HepG2 (cell line): ENCODE measurements at regions not wholly inside any gene's neighbourhood (a gene's known extent, or its start where the extent isn't known, plus 50 kb on each side); places are given as distances from the start of the nearest gene placed in this dataset.

ENCODE experiments used
- ATAC-seq: fragments of 200-7000 bp; cut with Tn5 transposase; 3 replicates; pipeline ENCODE4 v1.9.1; 2020; ENCODE audit warnings: mild to moderate bottlenecking, moderate library complexity
- BruUV-seq: library from RNA; stranded (reverse); fragments of 400-500 nt; replicated peaks from 2 replicates; lab custom pipeline; 2021; lab: Mats Ljungman, UMichigan
- CTCF ChIA-PET: fragments of 300-600 bp; formaldehyde crosslinking; extraction: SDS; loops from one replicate; lab custom pipeline; 2021; ENCODE audit warnings: low total read pairs, inconsistent platforms, low intra/inter-chr PET ratio; lab: Yijun Ruan, JAX
- POLR2A ChIA-PET: fragments of 350-600 bp; sonication (Branson Sonifier 250); formaldehyde crosslinking; loops from one replicate; lab custom pipeline; 2020; ENCODE audit warnings: antibody characterized with exemption, inconsistent platforms; lab: Yijun Ruan, JAX
- DNase-seq: peaks from one replicate; pipeline ENCODE4 v3.0.0-alpha.2; 2015; ENCODE audit warnings: low spot score
- FAIRE-seq: peaks from 3 replicates; lab custom pipeline; 2011; peaks lifted over from hg19 to GRCh38; lab: Jason Lieb, UNC
- H2AFZ ChIP-seq: one replicate; pipeline ENCODE4 v1.6.1; 2011; ENCODE audit warnings: low read length, inconsistent platforms
- H3K27ac ChIP-seq: fragments of 300-600 bp; 3 replicates; pipeline ENCODE4 v1.8.0; 2011; ENCODE audit warnings: mixed run types, mild to moderate bottlenecking, mixed read lengths, low read length, inconsistent platforms; ENCODE audit not compliant: insufficient read depth; ENCODE audit errors: extremely low read length
- H3K27me3 ChIP-seq, 2 experiments: fragments of 200-600 bp in 1 of 2; 2 replicates in 1 of 2; 3 replicates in 1 of 2; pipeline versions ENCODE4 v1.6.0 to v1.8.0; 2011; ENCODE audit warnings: low read length in 2 of 2, mild to moderate bottlenecking in 2 of 2, moderate library complexity in 2 of 2, inconsistent platforms in 1 of 2; ENCODE audit not compliant: insufficient read depth in 2 of 2, control insufficient read depth in 1 of 2
- H3K36me3 ChIP-seq, 2 experiments: fragments of 200-600 bp in 1 of 2; replicated peaks in 1 of 2; 2 replicates in 1 of 2; 3 replicates in 1 of 2; pipeline versions ENCODE4 v1.5.1 to v1.8.0; 2011; ENCODE audit warnings: low read length in 2 of 2, inconsistent platforms in 1 of 2; ENCODE audit not compliant: insufficient read depth in 2 of 2, control insufficient read depth in 1 of 2
- H3K4me1 ChIP-seq: 2 replicates; pipeline ENCODE4 v1.5.1; 2012; ENCODE audit warnings: low read length, inconsistent platforms; ENCODE audit not compliant: insufficient read depth
- H3K4me2 ChIP-seq: 2 replicates; pipeline ENCODE4 v1.6.0; 2011; ENCODE audit warnings: low read depth, low read length, inconsistent platforms
- H3K4me3 ChIP-seq, 3 experiments: fragments of 200-600 bp in 1 of 3; sonication (generic), shearing (Covaris generic) in 1 of 3; replicated peaks in 1 of 3; 2 replicates each; pipeline ENCODE4 v1.5.1; 2011 to 2016; ENCODE audit warnings: low read length in 3 of 3, inconsistent platforms in 2 of 3, low read depth in 2 of 3, mild to moderate bottlenecking in 2 of 3, control low read depth in 1 of 3, mixed read lengths in 1 of 3; ENCODE audit not compliant: insufficient read depth in 1 of 3
- H3K79me2 ChIP-seq: one replicate; pipeline ENCODE4 v1.6.1; 2011; ENCODE audit warnings: low read length, inconsistent platforms; ENCODE audit not compliant: insufficient read depth
- H3K9ac ChIP-seq: 2 replicates; pipeline ENCODE4 v1.6.0; 2011; ENCODE audit warnings: mild to moderate bottlenecking, low read depth, low read length, inconsistent platforms; ENCODE audit not compliant: insufficient read depth
- H3K9me3 ChIP-seq: 2 replicates; pipeline ENCODE4 v1.5.1; 2012; ENCODE audit warnings: mild to moderate bottlenecking, low read length
- H4K20me1 ChIP-seq: 2 replicates; pipeline ENCODE4 v1.6.0; 2011; ENCODE audit warnings: inconsistent platforms, mild to moderate bottlenecking, low read length, moderate library complexity; ENCODE audit not compliant: insufficient read depth
- LRRFIP1 ChIP-seq: sonication (generic); formaldehyde crosslinking; conservative IDR thresholded peaks from 2 replicates; pipeline ENCODE4 v1.4.0; 2020; ENCODE audit warnings: missing genetic modification reagents
- NFRKB ChIP-seq: fragments of 450-650 bp; IDR thresholded peaks from 2 replicates; pipeline ENCODE4 v1.6.1; 2017
- PTBP1 ChIP-seq: fragments of 200-400 bp; formaldehyde crosslinking; IDR thresholded peaks from 2 replicates; pipeline ENCODE4 v1.6.1; 2018; ENCODE audit warnings: low read length, low read depth; ENCODE audit not compliant: poor library complexity, severe bottlenecking
- SOX5 ChIP-seq: IDR thresholded peaks from 2 replicates; pipeline ENCODE4 v1.6.1; 2016; ENCODE audit warnings: borderline replicate concordance
- SP140L ChIP-seq: sonication (generic); formaldehyde crosslinking; IDR thresholded peaks from 2 replicates; pipeline ENCODE4 v1.4.0; 2020; ENCODE audit warnings: missing genetic modification reagents, borderline replicate concordance
- SUZ12 ChIP-seq: fragments of 150-350 bp; IDR thresholded peaks from 2 replicates; pipeline ENCODE4 v1.6.1; 2014; ENCODE audit warnings: low read depth, low read length
- ZNF788 ChIP-seq: sonication (generic); formaldehyde crosslinking; IDR thresholded peaks from 2 replicates; pipeline ENCODE4 v1.5.0; 2020; ENCODE audit warnings: mild to moderate bottlenecking, missing genetic modification reagents, borderline replicate concordance
- WGBS: methylation state at CpG from one replicate; pipeline ENCODE4 v1.1.6; 2017; ENCODE audit warnings: low lambda C conversion rate; 5-methylcytosine and 5-hydroxymethylcytosine counted together
- in situ Hi-C: cut with HindIII; loops from 2 replicates; pipeline ENCODE4 v1.10.0; 2017; ENCODE audit warnings: low pct_unique_long_range_greater_than_20kb; ENCODE audit not compliant: extremely low pct_ligation_motif_present
- intact Hi-C: fragments of 100-400 bp; cut with micrococcal nuclease; formaldehyde crosslinking; loops from one replicate; pipeline ENCODE4 v1.10.0; 2022; ENCODE audit not compliant: unreplicated experiment
- TF ChIP-seq, protein P1 (sequence below): sonication (generic); formaldehyde crosslinking; IDR thresholded peaks from 2 replicates; pipeline ENCODE4 v1.8.0; 2022; ENCODE audit warnings: mild to moderate bottlenecking, missing genetic modification reagents
- TF ChIP-seq, protein P2 (sequence below): sonication (generic); formaldehyde crosslinking; IDR thresholded peaks from 2 replicates; pipeline ENCODE4 v1.4.0; 2020; ENCODE audit warnings: missing genetic modification reagents, borderline replicate concordance
- TF ChIP-seq, protein P3 (sequence below): IDR thresholded peaks from 2 replicates; pipeline ENCODE4 v1.6.1; 2016; ENCODE audit warnings: missing compliant biosample characterization, missing genetic modification reagents, borderline replicate concordance

DNA sequence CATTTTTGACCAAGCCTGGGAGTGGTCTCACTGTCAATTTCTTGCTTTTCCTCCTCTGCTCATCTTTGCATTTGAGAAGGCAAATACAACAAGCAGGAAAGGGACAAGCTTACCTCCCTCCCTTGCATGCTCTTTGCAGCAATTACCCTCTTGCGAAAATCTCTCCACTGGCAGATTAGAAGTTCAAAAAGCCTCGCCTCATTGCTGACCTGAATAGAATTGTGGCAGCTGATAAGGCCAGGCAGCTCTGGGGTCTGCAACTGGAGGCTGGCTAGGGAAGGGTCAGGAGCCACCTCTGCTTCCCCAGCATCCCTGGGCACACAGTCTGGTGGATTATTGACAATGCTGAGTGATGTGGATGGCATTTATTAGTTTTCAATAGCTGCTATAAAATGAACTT is 362.3 kb upstream of the KIF2A start:
- in situ Hi-C loops: loop anchor here (25.0 kb wide), 1 partner anchor 981 kb away; no protein-coding TSS in a partner anchor
- no TSS peak for BruUV-seq
- H3K4me2 ChIP-seq: no peak overlapping the region
- DNase-seq (no peak), ATAC-seq (no peak), FAIRE-seq (no peak)
- no peak overlapping the region for H2AFZ ChIP-seq
- H3K27ac ChIP-seq: no peak overlapping the region
- ChIA-PET POLR2A (no interaction called here), CTCF (no interaction called here)
- H3K27me3 ChIP-seq: peaks cover 0 to 6% of the 10 kb centered on the region in 2 experiments; a peak in 1 of 5 replicates
- WGBS: 0% methylated on average over 2 of the region's 2 CpGs
- no peaks in the 10 kb centered on the region for H3K4me1 ChIP-seq
- no peaks in the 10 kb centered on the region for H3K79me2 ChIP-seq
- no peak overlapping the region for H3K9ac ChIP-seq
- no peak overlapping the region for H3K4me3 ChIP-seq
- intact Hi-C loops: no loop called here
- H3K9me3 ChIP-seq: no peaks in the 10 kb centered on the region
- TF ChIP-seq, protein P1, sequence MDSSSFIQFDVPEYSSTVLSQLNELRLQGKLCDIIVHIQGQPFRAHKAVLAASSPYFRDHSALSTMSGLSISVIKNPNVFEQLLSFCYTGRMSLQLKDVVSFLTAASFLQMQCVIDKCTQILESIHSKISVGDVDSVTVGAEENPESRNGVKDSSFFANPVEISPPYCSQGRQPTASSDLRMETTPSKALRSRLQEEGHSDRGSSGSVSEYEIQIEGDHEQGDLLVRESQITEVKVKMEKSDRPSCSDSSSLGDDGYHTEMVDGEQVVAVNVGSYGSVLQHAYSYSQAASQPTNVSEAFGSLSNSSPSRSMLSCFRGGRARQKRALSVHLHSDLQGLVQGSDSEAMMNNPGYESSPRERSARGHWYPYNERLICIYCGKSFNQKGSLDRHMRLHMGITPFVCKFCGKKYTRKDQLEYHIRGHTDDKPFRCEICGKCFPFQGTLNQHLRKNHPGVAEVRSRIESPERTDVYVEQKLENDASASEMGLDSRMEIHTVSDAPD (CRISPR knock-in tag): no peak
- no peak for TF ChIP-seq SUZ12
- no peak for TF ChIP-seq ZNF788
- TF ChIP-seq LRRFIP1: no peak
- no peak for TF ChIP-seq SP140L
- TF ChIP-seq, protein P2, sequence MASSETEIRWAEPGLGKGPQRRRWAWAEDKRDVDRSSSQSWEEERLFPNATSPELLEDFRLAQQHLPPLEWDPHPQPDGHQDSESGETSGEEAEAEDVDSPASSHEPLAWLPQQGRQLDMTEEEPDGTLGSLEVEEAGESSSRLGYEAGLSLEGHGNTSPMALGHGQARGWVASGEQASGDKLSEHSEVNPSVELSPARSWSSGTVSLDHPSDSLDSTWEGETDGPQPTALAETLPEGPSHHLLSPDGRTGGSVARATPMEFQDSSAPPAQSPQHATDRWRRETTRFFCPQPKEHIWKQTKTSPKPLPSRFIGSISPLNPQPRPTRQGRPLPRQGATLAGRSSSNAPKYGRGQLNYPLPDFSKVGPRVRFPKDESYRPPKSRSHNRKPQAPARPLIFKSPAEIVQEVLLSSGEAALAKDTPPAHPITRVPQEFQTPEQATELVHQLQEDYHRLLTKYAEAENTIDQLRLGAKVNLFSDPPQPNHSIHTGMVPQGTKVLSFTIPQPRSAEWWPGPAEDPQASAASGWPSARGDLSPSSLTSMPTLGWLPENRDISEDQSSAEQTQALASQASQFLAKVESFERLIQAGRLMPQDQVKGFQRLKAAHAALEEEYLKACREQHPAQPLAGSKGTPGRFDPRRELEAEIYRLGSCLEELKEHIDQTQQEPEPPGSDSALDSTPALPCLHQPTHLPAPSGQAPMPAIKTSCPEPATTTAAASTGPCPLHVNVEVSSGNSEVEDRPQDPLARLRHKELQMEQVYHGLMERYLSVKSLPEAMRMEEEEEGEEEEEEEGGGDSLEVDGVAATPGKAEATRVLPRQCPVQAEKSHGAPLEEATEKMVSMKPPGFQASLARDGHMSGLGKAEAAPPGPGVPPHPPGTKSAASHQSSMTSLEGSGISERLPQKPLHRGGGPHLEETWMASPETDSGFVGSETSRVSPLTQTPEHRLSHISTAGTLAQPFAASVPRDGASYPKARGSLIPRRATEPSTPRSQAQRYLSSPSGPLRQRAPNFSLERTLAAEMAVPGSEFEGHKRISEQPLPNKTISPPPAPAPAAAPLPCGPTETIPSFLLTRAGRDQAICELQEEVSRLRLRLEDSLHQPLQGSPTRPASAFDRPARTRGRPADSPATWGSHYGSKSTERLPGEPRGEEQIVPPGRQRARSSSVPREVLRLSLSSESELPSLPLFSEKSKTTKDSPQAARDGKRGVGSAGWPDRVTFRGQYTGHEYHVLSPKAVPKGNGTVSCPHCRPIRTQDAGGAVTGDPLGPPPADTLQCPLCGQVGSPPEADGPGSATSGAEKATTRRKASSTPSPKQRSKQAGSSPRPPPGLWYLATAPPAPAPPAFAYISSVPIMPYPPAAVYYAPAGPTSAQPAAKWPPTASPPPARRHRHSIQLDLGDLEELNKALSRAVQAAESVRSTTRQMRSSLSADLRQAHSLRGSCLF (CRISPR knock-in tag): no peak
- TF ChIP-seq SOX5 (CRISPR knock-in tag): no peak
- TF ChIP-seq, protein P3, sequence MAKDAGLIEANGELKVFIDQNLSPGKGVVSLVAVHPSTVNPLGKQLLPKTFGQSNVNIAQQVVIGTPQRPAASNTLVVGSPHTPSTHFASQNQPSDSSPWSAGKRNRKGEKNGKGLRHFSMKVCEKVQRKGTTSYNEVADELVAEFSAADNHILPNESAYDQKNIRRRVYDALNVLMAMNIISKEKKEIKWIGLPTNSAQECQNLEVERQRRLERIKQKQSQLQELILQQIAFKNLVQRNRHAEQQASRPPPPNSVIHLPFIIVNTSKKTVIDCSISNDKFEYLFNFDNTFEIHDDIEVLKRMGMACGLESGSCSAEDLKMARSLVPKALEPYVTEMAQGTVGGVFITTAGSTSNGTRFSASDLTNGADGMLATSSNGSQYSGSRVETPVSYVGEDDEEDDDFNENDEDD (CRISPR knock-in tag): no peak
- TF ChIP-seq NFRKB: no peak
- TF ChIP-seq PTBP1: no peak
- no peaks in the 10 kb centered on the region for H4K20me1 ChIP-seq
- H3K36me3 ChIP-seq: no peaks in the 10 kb centered on the region
